ENCODE measurements at regions not wholly inside any gene's neighbourhood (a gene's known extent, or its start where the extent isn't known, plus 50 kb on each side); places are given as distances from the start of the nearest gene placed in this dataset.

DNA sequence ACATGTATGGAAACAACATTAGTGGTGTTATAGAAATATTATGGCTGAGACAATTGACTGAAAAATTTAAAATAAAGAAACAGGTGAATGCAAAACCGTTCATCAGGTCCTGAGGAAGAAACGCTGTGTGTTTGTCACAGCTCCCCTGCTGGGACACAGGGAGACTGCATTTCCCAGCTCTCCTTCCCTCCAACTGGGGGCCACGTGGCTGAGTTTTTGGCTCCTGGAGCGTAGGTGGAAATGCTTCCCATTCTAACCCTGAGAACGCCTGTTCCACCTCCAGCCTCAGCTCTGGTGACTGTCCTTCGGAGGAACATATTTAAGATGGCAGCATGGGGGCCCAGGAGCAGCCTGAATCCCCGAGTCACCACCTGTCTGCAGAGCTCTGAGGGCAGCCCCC lies 398.6 kb downstream of the BRD1 start:
- TF ChIP-seq GATA3 (IDR thresholded peaks at IDR 0.05; ENCODE audit: low read depth, low read length) (no peak), GATA2 (IDR thresholded peaks at IDR 0.05; ENCODE audit: low read depth, low read length) (no peak)
